HG03103 (cell line): ENCODE measurements at regions not wholly inside any gene's neighbourhood (a gene's known extent, or its start where the extent isn't known, plus 50 kb on each side); places are given as distances from the start of the nearest gene placed in this dataset.
"Not testable (repeated sequence)": the region's sequence is repeated elsewhere in the genome, so short reads cannot be mapped to it uniquely, and the experiment has no call there.

ENCODE experiments used
- ATAC-seq: cut with Tn5 transposase; IDR thresholded peaks from one replicate; pipeline ENCODE4 v1.9.1; 2021; ENCODE audit warnings: low read depth; ENCODE audit not compliant: unreplicated experiment

DNA sequence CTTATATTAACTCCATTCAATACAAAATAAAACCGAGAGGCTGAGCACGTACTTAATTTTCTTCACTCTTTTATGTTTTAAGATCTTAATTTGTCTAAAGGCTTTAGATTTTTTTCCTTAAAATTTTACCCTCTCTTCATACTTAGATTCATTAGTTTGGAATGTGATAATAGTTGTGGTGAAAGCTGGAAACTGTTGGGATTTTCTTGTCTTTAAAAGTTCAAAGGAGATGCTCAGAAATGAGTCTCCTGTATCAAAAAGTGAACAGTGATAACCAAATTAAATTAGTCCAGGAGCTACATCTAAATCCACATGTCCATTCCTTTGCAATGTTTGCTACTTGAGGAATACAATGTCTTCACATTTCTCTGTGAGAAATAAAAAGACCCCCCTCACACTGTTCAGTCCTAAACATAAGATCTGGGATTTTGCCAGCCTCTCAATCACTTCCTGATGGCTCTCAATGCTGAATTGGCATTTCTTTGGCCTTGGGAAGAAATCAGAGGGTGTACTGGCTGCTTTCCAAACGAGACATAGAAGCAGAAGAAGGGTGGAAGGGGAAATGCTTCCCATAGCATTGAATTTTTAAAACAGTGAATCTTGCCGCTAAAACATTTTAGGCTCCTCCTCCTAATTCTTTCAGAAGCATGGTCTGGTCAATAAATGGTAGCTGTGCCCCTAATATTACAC is 245.0 kb downstream of the SHOX2 start:
- ATAC-seq = no peak

DNA sequence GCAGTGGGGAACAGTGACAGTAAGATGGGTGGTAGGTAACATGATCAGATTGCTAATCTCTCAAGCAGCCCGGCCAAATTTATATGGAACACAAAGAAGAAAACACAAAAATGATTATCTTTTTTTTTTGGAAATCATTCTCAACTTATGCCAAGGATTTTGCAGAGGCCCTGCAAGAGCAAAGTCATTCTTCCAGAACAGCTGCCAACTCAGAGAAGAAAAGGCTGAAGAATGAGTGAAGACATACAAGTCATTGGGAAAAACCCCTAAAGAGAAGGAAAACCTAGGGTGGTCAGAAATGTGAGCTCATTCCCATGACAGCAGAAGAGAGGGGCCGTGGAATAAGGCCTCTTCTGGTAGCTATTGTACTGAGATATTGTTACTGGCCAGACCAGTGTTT is 246.7 kb downstream of the SHOX2 start:
- ATAC-seq = no peak

DNA sequence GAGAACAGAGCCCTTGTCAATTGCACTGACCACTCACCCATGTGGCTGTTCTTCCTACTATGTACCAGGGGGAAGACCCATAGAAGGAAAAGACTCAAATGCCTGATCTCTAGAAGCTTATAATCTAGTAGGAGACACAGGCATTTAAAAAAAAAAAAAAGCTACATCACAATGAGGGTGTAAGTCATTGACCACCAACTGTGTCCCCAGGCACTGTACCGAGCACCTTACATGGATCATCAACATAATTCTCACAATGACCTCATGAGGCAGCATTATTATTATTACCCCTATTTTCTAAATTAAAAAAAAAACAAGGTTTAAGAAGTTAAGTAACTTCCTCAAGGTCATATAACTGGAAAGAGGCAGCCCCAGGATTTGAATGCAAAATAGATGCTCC is 247.4 kb downstream of the SHOX2 start:
- no peak for ATAC-seq

- no peak for ATAC-seq
These were observed 248.8 kb downstream of the SHOX2 start for GRCh38 chr3:157857440-157857839.

DNA sequence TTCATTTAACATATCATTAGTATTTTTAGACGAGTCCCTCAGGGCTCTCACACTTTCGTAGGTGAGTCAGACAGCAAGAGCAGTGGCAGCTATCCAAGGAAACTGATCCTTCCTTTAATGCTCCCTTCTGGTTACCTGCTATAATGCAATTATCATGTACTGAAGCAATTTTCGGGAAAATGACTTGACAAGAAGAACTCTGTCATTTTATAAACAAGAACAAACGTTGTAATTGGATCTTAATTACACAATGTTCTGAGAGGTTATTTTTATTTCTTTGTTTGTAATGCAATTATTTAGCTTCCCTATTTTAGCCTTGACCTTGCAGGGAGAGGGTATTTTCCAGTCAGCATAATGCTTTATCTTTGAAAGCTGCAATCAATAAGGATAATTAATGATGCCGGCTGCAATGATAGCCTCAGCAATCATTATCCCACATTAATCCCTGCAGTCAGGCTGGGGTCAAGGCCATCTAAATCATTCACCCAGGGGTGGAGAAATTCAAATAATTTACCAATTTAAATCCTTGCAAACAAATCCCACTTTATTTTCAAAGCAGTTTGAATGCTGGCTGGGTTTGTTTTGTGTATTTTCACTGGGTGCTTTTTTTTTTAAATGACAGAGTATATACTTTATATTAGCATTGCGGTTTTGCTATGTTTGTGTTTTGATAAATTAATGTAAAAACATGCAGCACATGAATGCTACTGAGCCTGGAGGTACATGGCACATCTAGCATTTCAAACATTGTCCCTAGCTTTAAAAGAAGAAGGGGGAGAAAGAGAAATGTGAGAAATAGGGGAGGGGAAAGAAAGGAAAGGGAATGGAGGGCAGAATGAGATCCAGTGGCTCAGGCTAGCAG is 249.9 kb downstream of the SHOX2 start:
- no peak for ATAC-seq

DNA sequence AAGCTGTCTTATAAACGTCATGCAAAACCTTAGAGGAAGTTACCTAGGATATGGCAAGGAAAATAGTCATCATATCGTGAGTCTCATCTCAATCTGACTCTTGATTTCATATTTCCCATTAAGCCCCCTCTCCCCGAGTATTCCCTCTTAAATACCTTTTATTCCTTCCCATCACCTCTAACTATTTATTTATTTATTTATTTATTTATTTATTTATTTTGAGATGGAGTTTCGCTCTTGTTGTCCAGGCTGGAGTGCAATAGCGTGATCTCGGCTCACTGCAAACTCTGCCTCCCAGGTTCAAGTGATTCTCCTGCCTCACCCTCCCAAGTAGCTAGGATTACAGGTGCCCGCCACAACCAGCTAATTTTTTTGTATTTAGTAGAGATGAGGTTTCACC is 260.4 kb downstream of the SHOX2 start:
- not testable (repeated sequence) for ATAC-seq

GRCh38 chr3:157844800-157845565 is 261.2 kb downstream of the SHOX2 start:
- ATAC-seq = no peak

DNA sequence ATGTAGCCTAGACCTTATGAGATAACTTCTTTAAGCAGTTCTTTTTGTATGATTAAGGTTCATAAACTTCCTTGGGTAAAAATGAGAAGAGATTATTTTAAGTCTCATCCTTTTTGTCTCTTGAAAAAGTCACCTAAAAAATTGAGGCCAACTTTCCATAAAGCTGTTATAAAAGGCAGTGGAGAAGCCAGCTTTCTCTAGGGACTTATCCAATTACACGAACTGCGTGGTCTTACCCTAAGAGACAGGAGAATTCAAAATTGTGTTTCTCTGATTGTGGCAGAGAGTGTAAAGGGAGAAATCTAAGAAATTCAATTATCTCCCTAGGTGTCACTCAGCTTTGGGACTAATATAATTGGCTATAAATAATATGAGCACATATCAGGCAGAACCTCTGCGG is 262.0 kb downstream of the SHOX2 start:
- ATAC-seq = no peak

DNA sequence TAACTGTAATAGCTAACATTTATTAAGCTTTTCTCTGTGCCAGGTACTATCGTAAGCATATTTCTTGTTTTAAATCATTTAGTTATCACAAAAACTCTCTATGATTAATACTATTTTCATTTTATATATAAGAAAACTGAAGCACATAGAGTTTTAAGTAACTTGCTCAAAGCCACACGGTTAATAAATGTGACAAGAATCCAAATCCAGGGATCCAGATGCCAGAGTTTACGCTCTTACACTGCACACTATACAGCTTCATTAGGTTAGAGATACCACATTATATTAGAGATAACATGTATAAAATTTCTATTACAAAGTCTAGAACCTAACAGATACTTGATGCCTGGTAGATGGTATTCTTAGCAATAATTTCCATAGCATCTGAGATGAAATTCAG is 265.2 kb downstream of the SHOX2 start:
- no peak for ATAC-seq

- ATAC-seq = no peak
These were observed 265.7 kb downstream of the SHOX2 start for GRCh38 chr3:157840564-157840963.

GRCh38 chr3:157838457-157838856 is 267.8 kb downstream of the SHOX2 start:
- ATAC-seq = no peak

GRCh38 chr3:157837336-157837735 is 268.9 kb downstream of the SHOX2 start:
- no peak for ATAC-seq

- no peak for ATAC-seq
These were observed 270.2 kb downstream of the SHOX2 start for GRCh38 chr3:157836022-157836421.

GRCh38 chr3:157832588-157832987 is 273.6 kb downstream of the SHOX2 start:
- no peak for ATAC-seq

DNA sequence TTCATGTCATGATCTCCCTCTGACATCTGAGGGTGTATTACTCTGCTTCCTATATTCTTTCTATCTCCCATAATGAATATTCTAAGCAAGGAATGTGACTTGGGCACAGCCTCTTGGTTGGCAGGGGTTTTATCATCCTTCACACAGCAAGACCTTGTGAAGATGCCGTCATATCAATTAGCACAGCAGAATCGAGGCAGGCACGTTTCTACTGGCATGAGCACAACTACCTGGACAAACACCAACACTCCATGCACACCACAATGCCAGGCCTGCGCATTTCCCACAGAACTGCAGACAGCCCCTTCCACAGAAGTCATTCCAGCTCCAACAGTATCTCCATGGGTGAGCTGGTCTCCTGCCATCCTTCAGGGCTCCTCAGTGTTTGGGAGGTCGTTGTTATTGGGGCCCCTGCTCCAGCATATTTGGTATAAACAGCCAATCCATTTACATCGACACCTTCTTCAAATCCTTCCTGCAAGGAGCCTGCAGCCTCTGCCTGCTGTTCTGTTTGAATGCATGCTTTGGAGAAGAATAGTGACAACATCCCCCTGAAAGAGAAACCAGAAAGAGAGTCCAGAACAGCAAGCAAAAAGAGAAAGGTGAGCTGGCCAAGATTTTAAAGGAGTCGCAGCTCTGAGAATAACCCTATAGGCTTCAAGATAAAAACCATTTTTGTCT is 275.5 kb downstream of the SHOX2 start:
- no peak for ATAC-seq

GRCh38 chr3:157829786-157830185 is 276.4 kb downstream of the SHOX2 start:
- ATAC-seq = no peak

DNA sequence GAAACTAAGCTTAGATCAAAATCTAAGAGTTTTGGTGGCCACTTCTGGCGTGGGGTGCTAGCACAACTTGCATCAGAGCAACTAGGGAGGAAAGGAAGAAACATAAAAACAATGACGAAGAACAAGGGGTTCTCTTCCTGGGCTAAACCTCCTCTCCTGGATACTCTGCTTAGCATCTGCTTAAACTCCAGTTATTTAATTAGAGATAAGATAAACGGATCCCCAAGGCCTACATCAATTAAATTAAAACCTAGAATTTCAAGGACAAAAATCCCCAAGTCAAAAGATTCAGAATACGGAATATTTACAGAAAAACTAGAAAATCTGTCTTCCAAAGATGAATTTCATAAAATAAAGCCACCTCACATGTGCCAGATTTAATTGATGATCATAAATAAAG is 281.9 kb downstream of the SHOX2 start:
- no peak for ATAC-seq

DNA sequence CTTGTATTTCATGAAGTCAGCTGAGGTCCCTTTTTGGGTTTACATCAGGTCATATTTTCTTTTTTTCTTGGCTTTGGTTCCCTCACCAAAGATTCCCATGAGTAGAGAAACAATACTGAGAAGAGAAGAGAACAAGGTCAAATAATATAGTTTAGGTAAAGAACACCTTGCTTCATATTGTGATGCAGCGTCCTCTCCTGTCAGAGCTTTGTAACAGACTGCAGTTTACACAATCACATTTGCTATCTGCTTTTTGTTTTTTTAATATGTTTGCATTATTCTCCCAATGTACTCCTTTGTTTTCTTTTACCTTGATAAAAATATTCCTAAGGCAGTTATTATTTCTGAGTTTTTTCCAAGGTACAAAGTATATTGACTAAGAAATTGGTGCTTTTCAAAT is 283.2 kb downstream of the SHOX2 start:
- ATAC-seq = no peak

GRCh38 chr3:157820157-157820517 is 286.1 kb downstream of the SHOX2 start:
- no peak for ATAC-seq

GRCh38 chr3:157819270-157820156 is 286.7 kb downstream of the SHOX2 start:
- no peak for ATAC-seq
